Bronchial epithelial cell (primary cell): ENCODE measurements at regions not wholly inside any gene's neighbourhood (a gene's known extent, or its start where the extent isn't known, plus 50 kb on each side); places are given as distances from the start of the nearest gene placed in this dataset.
A peak's percentile ranks its signal among the peaks of the same experiment; 100 is the strongest.

ENCODE experiments used
- DNase-seq: peaks from one replicate; pipeline ENCODE4 v3.0.0-alpha.2; 2010; ENCODE audit warnings: low read depth
- FAIRE-seq: peaks from 2 replicates; lab custom pipeline; 2011; peaks lifted over from hg19 to GRCh38; lab: Jason Lieb, UNC
- H3K27me3 ChIP-seq: 2 replicates; pipeline ENCODE4 v1.5.1; 2011; ENCODE audit warnings: low read length; ENCODE audit not compliant: control insufficient read depth, insufficient read depth
- H3K36me3 ChIP-seq: 2 replicates; pipeline ENCODE4 v1.5.1; 2011; ENCODE audit warnings: low read length; ENCODE audit not compliant: control insufficient read depth, insufficient read depth
- H3K4me3 ChIP-seq: 2 replicates; pipeline ENCODE4 v1.5.1; 2011; ENCODE audit warnings: mild to moderate bottlenecking, low read depth, low read length, control low read depth
- TF ChIP-seq, protein P1 (sequence below): IDR thresholded peaks from 2 replicates; pipeline ENCODE4 v1.5.1; 2011; ENCODE audit warnings: mild to moderate bottlenecking, moderate library complexity, low read length, control low read depth, inconsistent platforms; ENCODE audit not compliant: insufficient read depth, severe bottlenecking

DNA sequence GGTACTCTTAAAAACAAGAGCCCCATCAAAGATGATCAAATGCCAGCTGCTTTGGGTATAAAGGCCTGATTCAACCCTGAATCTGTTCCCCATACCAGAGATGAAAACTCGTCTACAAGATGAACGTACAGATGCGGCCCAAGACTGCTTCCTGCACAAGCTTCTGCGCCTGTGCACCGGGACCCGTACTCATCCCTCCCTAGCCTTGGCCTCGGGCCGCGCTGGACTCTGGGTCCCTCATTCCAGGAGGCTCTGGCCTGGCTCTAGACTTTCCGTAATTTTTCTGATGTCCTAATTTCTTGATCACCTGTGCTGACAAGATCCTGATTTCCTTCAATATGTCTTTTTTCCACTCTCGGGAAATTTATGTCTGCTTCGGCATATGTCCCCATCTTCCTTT, 612.3 kb downstream of the BNC2 start:
- Histone ChIP-seq H3K4me3 (no peak overlapping the region), H3K36me3 (no peaks in the 10 kb centered on the region), H3K27me3 (peaks cover 4% of the 10 kb centered on the region)
- FAIRE-seq = no peak
- TF ChIP-seq, protein P1, sequence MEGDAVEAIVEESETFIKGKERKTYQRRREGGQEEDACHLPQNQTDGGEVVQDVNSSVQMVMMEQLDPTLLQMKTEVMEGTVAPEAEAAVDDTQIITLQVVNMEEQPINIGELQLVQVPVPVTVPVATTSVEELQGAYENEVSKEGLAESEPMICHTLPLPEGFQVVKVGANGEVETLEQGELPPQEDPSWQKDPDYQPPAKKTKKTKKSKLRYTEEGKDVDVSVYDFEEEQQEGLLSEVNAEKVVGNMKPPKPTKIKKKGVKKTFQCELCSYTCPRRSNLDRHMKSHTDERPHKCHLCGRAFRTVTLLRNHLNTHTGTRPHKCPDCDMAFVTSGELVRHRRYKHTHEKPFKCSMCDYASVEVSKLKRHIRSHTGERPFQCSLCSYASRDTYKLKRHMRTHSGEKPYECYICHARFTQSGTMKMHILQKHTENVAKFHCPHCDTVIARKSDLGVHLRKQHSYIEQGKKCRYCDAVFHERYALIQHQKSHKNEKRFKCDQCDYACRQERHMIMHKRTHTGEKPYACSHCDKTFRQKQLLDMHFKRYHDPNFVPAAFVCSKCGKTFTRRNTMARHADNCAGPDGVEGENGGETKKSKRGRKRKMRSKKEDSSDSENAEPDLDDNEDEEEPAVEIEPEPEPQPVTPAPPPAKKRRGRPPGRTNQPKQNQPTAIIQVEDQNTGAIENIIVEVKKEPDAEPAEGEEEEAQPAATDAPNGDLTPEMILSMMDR = no peak
- DNase-seq = no peak

DNA sequence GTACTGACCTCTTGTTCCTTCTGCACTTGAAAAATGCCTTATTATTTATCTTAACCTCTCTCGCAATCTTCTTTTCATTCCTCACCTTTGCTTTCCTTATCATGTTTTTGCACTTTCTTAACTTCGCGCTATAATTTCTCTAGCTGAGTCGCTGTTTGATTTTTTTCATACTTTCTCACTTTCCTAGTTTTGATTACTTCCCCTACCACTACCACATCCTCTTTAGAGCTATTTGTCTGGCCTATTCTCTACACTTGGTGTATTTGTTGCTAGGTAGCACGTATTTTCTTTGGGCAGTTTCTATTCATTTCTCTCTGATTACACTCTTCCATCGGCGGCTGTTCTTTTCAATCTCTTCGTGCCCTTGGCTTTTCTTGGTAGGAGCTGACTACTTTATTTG, 611.8 kb downstream of the BNC2 start:
- peaks cover 4% of the 10 kb centered on the region for H3K27me3 ChIP-seq
- H3K36me3 ChIP-seq = no peaks in the 10 kb centered on the region
- no peak for FAIRE-seq
- TF ChIP-seq, protein P1 = no peak
- no peak overlapping the region for H3K4me3 ChIP-seq
- DNase-seq = no peak

DNA sequence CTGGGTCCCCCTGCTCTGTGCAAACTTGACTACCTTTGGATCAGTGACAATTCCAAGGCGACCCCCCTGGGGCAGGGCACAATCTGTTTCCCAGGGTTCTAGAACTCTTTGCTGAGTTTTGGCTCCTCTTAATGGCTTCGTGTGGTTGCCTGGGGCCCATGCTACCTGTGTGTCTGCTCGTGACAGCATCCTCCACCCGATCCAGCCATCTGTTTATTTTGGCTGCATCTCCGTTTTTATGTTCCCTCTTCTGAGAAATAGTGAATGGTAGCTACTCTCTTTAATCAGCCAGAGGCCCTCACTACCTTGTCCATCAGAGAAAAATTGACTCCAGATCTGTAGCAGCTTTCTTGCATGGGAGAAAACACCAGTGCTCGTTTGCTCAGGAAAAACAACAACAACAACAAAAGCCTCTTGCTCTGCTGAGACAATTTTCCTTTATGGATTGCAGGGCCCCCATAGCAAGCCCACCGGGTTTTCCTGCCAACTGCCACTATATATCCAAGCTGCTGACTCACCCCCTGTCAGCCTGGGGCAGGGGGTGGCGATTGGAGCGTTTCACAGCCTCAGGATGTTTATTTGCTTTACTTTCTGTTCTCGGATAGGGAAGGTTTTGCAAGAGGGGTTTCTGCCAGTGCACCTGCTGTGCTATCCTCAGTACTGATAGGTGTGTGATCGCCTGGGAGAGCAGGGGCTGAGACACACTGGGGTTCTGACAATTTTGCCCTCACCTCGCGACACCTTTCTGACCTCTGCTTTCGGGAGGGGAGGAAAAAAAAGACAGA, 607.8 kb downstream of the BNC2 start:
- FAIRE-seq (no peak), DNase-seq (no peak)
- H3K27me3 ChIP-seq = peaks cover 6% of the 10 kb centered on the region
- H3K4me3 ChIP-seq = no peak overlapping the region
- H3K36me3 ChIP-seq = no peaks in the 10 kb centered on the region
- TF ChIP-seq, protein P1 = no peak

DNA sequence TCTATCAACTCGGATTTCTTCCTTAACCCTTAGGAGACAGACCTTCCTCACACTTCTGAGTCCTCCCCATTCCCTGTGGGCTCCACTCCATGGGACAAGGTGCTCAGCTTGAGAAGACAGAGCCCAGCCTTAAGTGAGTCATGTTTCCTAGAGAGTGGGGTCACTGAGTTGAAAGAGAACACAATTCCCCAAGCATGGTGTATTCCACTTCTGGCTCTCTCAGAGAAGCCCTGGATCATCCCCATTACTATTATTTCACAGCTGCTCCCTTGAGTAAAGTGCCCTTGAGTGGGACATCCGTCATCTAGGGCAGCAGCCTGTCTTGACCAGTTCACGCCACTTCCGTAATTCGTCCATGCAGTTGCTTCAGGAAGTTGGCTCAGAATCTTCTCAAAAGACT, 604.8 kb downstream of the BNC2 start:
- TF ChIP-seq, protein P1 = no peak
- H3K27me3 ChIP-seq = peaks cover 5% of the 10 kb centered on the region
- H3K4me3 ChIP-seq = no peak overlapping the region
- H3K36me3 ChIP-seq = no peaks in the 10 kb centered on the region
- no peak for DNase-seq
- no peak for FAIRE-seq

DNA sequence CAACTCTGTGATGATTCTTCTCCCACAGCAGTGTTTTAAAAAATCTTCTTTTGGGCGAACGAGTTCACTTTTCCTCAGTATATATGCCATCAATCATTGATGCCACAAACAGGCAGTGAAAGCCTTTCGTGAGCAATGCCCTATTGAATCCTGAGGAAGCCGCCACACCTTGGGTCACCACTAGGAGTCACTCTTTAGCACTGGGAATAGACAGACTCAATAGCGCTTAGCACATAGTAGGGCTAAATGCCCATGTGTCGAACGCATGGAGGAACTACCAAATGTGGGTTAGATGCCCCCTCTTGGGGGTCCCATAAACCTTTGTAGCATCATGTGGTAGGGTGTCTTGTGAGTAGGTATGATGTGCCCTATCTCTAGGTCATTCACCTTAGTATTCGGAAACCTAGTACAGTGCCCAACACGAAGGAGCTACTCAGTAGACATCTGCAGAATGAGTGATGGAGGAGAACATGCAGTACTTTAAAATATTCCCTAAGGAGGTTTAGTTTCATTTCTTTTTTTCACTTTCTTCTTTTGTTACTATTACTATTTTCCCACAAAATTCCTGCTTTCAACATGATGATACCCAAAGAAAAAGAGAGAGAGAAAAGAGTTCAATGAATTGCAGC, 603.7 kb downstream of the BNC2 start:
- no peak for DNase-seq
- Histone ChIP-seq H3K4me3 (no peak overlapping the region), H3K36me3 (no peaks in the 10 kb centered on the region), H3K27me3 (peaks cover 5% of the 10 kb centered on the region)
- TF ChIP-seq, protein P1 = peak; percentile 48
- FAIRE-seq = no peak
